HCT116 (cell line): ENCODE measurements at regions not wholly inside any gene's neighbourhood (a gene's known extent, or its start where the extent isn't known, plus 50 kb on each side); places are given as distances from the start of the nearest gene placed in this dataset.

Source experiments
- ATAC-seq: fragments of 200-7000 bp; cut with Tn5 transposase; 2 replicates; pipeline ENCODE4 v1.9.1; 2020; ENCODE audit warnings: mild to moderate bottlenecking, moderate library complexity
- BruUV-seq: library from RNA; stranded (reverse); fragments of 400-500 nt; replicated peaks from 2 replicates; lab custom pipeline; 2021; lab: Mats Ljungman, UMichigan
- CTCF ChIA-PET: fragments of 300-600 bp; sonication (Branson Sonifier 250); formaldehyde crosslinking; loops from one replicate; lab custom pipeline; 2021; ENCODE audit warnings: antibody characterized with exemption; lab: Charles Lee
- POLR2A ChIA-PET: fragments of 300-600, 350-600 bp; sonication (Branson Sonifier 250); formaldehyde crosslinking; loops from one replicate; lab custom pipeline; 2021; ENCODE audit warnings: antibody characterized with exemption; lab: Charles Lee
- RAD21 ChIA-PET, 2 experiments: fragments of 300-600 bp; sonication (Branson Sonifier 250); formaldehyde crosslinking; loops; one replicate each; lab custom pipeline; 2023; ENCODE audit warnings: low total read pairs in 2 of 2; ENCODE audit not compliant: uncharacterized antibody in 2 of 2, unreplicated experiment in 2 of 2, low non-redundant PET in 1 of 2; lab: Charles Lee
- DNase-seq: peaks from one replicate; pipeline ENCODE4 v3.0.0-alpha.2; 2010; ENCODE audit warnings: low read depth, low spot score
- H2AFZ ChIP-seq: fragments of 200-600 bp; shearing (Covaris generic), sonication (generic); 2 replicates; pipeline ENCODE4 v1.6.1; 2017; ENCODE audit warnings: low read depth, mixed run types, mixed read lengths, antibody characterized with exemption, low read length; ENCODE audit not compliant: poor library complexity, severe bottlenecking
- H3K27ac ChIP-seq: 2 replicates; pipeline ENCODE4 v1.5.1; 2012; ENCODE audit warnings: low read depth, low read length
- H3K27me3 ChIP-seq: fragments of 200-600 bp; sonication (generic); 2 replicates; pipeline ENCODE4 v1.6.1; 2016; ENCODE audit warnings: mixed run types, low read length, mixed read lengths; ENCODE audit not compliant: insufficient read depth
- H3K36me3 ChIP-seq, 2 experiments: fragments of 200-500 bp in 1 of 2; fragments of 200-600 bp in 1 of 2; sonication (Bioruptor generic) in 1 of 2; sonication (generic) in 1 of 2; 2 replicates each; pipeline versions ENCODE4 v1.5.1 to v1.6.1; 2014 to 2016; ENCODE audit warnings: low read length in 2 of 2, inconsistent platforms in 1 of 2, mixed read lengths in 1 of 2, mixed run types in 1 of 2; ENCODE audit not compliant: insufficient read depth in 2 of 2, control insufficient read depth in 1 of 2
- H3K4me1 ChIP-seq, 2 experiments: fragments of 200-600 bp in 1 of 2; sonication (generic) in 1 of 2; 2 replicates each; pipeline versions ENCODE4 v1.5.1 to v1.6.1; 2012 to 2017; ENCODE audit warnings: low read length in 2 of 2, inconsistent platforms in 1 of 2, mild to moderate bottlenecking in 1 of 2, mixed read lengths in 1 of 2, mixed run types in 1 of 2, moderate library complexity in 1 of 2; ENCODE audit not compliant: insufficient read depth in 2 of 2, control insufficient read depth in 1 of 2
- H3K4me2 ChIP-seq: fragments of 200-600 bp; sonication (generic); 2 replicates; pipeline ENCODE4 v1.6.1; 2017; ENCODE audit warnings: mixed run types, low read length, mixed read lengths
- H3K4me3 ChIP-seq, 2 experiments: fragments of 200-600 bp in 1 of 2; sonication (generic) in 1 of 2; replicated peaks in 1 of 2; 2 replicates each; pipeline ENCODE4 v1.5.1; 2011 to 2016; ENCODE audit warnings: low read length in 2 of 2, control low read depth in 1 of 2, low read depth in 1 of 2, mild to moderate bottlenecking in 1 of 2, mixed read lengths in 1 of 2, mixed run types in 1 of 2
- H3K79me2 ChIP-seq: fragments of 200-600 bp; sonication (generic); 2 replicates; pipeline ENCODE4 v1.6.1; 2017; ENCODE audit warnings: mild to moderate bottlenecking, mixed run types, low read length, moderate library complexity, mixed read lengths; ENCODE audit not compliant: insufficient read depth
- H3K9ac ChIP-seq: fragments of 200-600 bp; sonication (generic); 2 replicates; pipeline ENCODE4 v1.6.1; 2016; ENCODE audit warnings: low read length, mixed read lengths
- H3K9me2 ChIP-seq: fragments of 200-600 bp; sonication (generic), shearing (Covaris generic); 2 replicates; pipeline ENCODE4 v1.6.1; 2017; ENCODE audit warnings: mixed run types, mild to moderate bottlenecking, moderate library complexity; ENCODE audit not compliant: insufficient read depth
- H3K9me3 ChIP-seq, 2 experiments: fragments of 200-500 bp in 1 of 2; fragments of 200-600 bp in 1 of 2; sonication (Bioruptor generic) in 1 of 2; sonication (generic) in 1 of 2; 2 replicates each; pipeline ENCODE4 v1.6.1; 2014 to 2017; ENCODE audit warnings: low read length in 2 of 2, mixed read lengths in 2 of 2, inconsistent platforms in 1 of 2, low read depth in 1 of 2, mild to moderate bottlenecking in 1 of 2, mixed run types in 1 of 2, moderate library complexity in 1 of 2; ENCODE audit not compliant: control insufficient read depth in 1 of 2, insufficient read depth in 1 of 2
- H4K20me1 ChIP-seq: fragments of 200-600 bp; sonication (generic), shearing (Covaris generic); 2 replicates; pipeline ENCODE4 v1.6.1; 2017; ENCODE audit warnings: mixed run types, mild to moderate bottlenecking, moderate library complexity; ENCODE audit not compliant: insufficient read depth
- CBX3 ChIP-seq: IDR thresholded peaks from 2 replicates; pipeline ENCODE4 v1.6.1; 2012; ENCODE audit warnings: low read depth
- CEBPB ChIP-seq: IDR thresholded peaks from 2 replicates; pipeline ENCODE4 v1.6.1; 2012; ENCODE audit warnings: low read depth
- EGR1 ChIP-seq: IDR thresholded peaks from 2 replicates; pipeline ENCODE4 v1.6.1; 2012; ENCODE audit warnings: low read depth
- ELF1 ChIP-seq: IDR thresholded peaks from 2 replicates; pipeline ENCODE4 v1.6.1; 2012; ENCODE audit warnings: low read depth, borderline replicate concordance
- EZH2 ChIP-seq: fragments of 200-600 bp; sonication (generic); IDR thresholded peaks from 2 replicates; pipeline ENCODE4 v1.6.1; 2017; ENCODE audit warnings: antibody characterized with exemption, mixed run types
- EZH2phosphoT487 ChIP-seq: fragments of 200-600 bp; IDR thresholded peaks from 2 replicates; pipeline ENCODE4 v1.6.1; 2018; ENCODE audit warnings: antibody characterized with exemption, borderline replicate concordance
- JUND ChIP-seq: IDR thresholded peaks from 2 replicates; pipeline ENCODE4 v1.6.1; 2012
- POLR2A ChIP-seq: IDR thresholded peaks from 2 replicates; pipeline ENCODE4 v1.7.0; 2011; ENCODE audit warnings: borderline replicate concordance; ENCODE audit not compliant: insufficient read depth, insufficient read length; ENCODE audit errors: extremely low read depth
- RAD21 ChIP-seq: IDR thresholded peaks from 2 replicates; pipeline ENCODE4 v1.6.1; 2012; ENCODE audit warnings: low read depth, mild to moderate bottlenecking
- SIN3A ChIP-seq: IDR thresholded peaks from 2 replicates; pipeline ENCODE4 v1.6.1; 2012; ENCODE audit warnings: low read depth
- SP1 ChIP-seq: IDR thresholded peaks from 2 replicates; pipeline ENCODE4 v1.6.1; 2012; ENCODE audit warnings: low read depth
- SRF ChIP-seq: IDR thresholded peaks from 2 replicates; pipeline ENCODE4 v1.6.1; 2012; ENCODE audit warnings: low read depth
- TCF7L2 ChIP-seq: IDR thresholded peaks from 2 replicates; pipeline ENCODE4 v1.7.0; 2011; ENCODE audit warnings: borderline replicate concordance, inconsistent platforms; ENCODE audit not compliant: insufficient read depth, insufficient read length; ENCODE audit errors: extremely low read depth
- YY1 ChIP-seq: IDR thresholded peaks from 2 replicates; pipeline ENCODE4 v1.6.1; 2011; ENCODE audit warnings: low read length, low read depth, moderate library complexity, mild to moderate bottlenecking; ENCODE audit not compliant: insufficient replicate concordance; ENCODE audit errors: extremely low read depth
- intact Hi-C: fragments of 100-400 bp; cut with micrococcal nuclease; formaldehyde crosslinking; loops from 2 replicates; pipeline ENCODE4 v1.10.0; 2022
- TF ChIP-seq, protein P1 (sequence below): IDR thresholded peaks from 2 replicates; pipeline ENCODE4 v1.6.1; 2012
- TF ChIP-seq, protein P2 (sequence below): IDR thresholded peaks from 2 replicates; pipeline ENCODE4 v1.6.1; 2012
- TF ChIP-seq, protein P3 (sequence below): IDR thresholded peaks from 2 replicates; pipeline ENCODE4 v1.6.1; 2011; ENCODE audit warnings: mild to moderate bottlenecking, low read length, moderate library complexity; ENCODE audit not compliant: insufficient replicate concordance; ENCODE audit errors: extremely low read depth
- TF ChIP-seq, protein P4 (sequence below), 3 experiments: fragments of 200-600 bp in 1 of 3; sonication (generic) in 1 of 3; IDR thresholded peaks in 2 of 3; conservative IDR thresholded peaks in 1 of 3; 2 replicates each; pipeline ENCODE4 v1.5.1; 2012 to 2017; ENCODE audit warnings: low read depth in 2 of 3, low read length in 2 of 3, antibody characterized with exemption in 1 of 3, borderline replicate concordance in 1 of 3, control low read depth in 1 of 3, mild to moderate bottlenecking in 1 of 3, mixed read lengths in 1 of 3, mixed run types in 1 of 3, moderate library complexity in 1 of 3; ENCODE audit not compliant: insufficient read depth in 1 of 3
- TF ChIP-seq, protein P5 (sequence below): IDR thresholded peaks from 2 replicates; pipeline ENCODE4 v1.6.1; 2012; ENCODE audit warnings: low read depth

DNA sequence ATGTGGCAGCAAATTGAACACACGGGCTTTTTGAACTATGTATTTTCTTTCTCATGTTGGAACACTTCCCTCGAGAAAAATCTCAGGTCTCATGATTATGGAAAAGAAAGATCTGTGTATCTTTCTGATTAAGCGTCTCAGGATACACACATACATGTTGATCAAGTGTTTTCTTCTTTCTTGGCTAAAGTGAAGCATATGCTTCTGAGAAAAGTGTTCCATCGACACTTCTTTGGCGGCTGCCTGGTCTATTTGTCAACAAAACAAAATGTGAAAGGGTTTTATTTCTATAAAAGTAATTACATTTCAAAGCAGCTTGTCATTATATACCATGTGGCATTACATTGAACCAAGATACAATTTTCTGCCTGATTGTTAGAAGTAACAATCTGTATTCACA lies 157.5 kb downstream of the DLEU7 start (continued):
- TF ChIP-seq, protein P1, sequence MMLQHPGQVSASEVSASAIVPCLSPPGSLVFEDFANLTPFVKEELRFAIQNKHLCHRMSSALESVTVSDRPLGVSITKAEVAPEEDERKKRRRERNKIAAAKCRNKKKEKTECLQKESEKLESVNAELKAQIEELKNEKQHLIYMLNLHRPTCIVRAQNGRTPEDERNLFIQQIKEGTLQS = no peak

DNA sequence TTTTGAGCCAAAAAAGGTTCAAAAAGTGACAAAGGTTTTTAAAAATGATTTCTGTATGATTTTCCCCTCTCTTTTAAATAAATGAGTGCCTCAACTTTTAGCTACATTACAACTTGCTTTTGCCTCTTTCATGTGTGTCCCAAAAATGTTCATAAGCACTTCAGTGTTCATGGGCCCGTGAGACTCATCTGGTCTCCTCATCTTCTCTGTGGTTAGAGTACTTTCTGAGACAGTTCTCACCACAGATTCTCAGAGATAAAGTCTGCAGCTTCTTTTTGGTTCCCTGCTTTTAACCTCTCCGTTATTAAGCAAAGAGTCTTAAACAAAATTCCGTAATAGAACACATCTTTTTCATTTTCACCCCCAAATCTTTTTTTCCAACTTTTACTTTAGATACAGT lies 156.9 kb downstream of the DLEU7 start:
- RAD21 ChIA-PET = no interaction called here
- Histone ChIP-seq H3K4me2 (no peak overlapping the region), H3K27ac (no peak overlapping the region), H2AFZ (no peak overlapping the region), H3K4me3 (no peak overlapping the region)
- no peak for DNase-seq
- no TSS peak for BruUV-seq
- no peak for TF ChIP-seq POLR2A
- no peak for TF ChIP-seq YY1
- no peak for TF ChIP-seq RAD21
- TF ChIP-seq CBX3 = no peak
- no peak for TF ChIP-seq SIN3A
- TF ChIP-seq SRF = no peak
- TF ChIP-seq EGR1 = no peak
- TF ChIP-seq TCF7L2 = no peak
- no peak for TF ChIP-seq EZH2
- TF ChIP-seq, protein P2, sequence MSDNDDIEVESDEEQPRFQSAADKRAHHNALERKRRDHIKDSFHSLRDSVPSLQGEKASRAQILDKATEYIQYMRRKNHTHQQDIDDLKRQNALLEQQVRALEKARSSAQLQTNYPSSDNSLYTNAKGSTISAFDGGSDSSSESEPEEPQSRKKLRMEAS = no peak
- no peak for TF ChIP-seq JUND
- TF ChIP-seq, protein P3, sequence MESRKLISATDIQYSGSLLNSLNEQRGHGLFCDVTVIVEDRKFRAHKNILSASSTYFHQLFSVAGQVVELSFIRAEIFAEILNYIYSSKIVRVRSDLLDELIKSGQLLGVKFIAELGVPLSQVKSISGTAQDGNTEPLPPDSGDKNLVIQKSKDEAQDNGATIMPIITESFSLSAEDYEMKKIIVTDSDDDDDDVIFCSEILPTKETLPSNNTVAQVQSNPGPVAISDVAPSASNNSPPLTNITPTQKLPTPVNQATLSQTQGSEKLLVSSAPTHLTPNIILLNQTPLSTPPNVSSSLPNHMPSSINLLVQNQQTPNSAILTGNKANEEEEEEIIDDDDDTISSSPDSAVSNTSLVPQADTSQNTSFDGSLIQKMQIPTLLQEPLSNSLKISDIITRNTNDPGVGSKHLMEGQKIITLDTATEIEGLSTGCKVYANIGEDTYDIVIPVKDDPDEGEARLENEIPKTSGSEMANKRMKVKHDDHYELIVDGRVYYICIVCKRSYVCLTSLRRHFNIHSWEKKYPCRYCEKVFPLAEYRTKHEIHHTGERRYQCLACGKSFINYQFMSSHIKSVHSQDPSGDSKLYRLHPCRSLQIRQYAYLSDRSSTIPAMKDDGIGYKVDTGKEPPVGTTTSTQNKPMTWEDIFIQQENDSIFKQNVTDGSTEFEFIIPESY = no peak
- TF ChIP-seq EZH2phosphoT487 = no peak
- TF ChIP-seq, protein P4, sequence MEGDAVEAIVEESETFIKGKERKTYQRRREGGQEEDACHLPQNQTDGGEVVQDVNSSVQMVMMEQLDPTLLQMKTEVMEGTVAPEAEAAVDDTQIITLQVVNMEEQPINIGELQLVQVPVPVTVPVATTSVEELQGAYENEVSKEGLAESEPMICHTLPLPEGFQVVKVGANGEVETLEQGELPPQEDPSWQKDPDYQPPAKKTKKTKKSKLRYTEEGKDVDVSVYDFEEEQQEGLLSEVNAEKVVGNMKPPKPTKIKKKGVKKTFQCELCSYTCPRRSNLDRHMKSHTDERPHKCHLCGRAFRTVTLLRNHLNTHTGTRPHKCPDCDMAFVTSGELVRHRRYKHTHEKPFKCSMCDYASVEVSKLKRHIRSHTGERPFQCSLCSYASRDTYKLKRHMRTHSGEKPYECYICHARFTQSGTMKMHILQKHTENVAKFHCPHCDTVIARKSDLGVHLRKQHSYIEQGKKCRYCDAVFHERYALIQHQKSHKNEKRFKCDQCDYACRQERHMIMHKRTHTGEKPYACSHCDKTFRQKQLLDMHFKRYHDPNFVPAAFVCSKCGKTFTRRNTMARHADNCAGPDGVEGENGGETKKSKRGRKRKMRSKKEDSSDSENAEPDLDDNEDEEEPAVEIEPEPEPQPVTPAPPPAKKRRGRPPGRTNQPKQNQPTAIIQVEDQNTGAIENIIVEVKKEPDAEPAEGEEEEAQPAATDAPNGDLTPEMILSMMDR (IDR thresholded peaks at IDR 0.05 in 2 of 3, conservative IDR thresholded peaks at IDR 0.05 in 1 of 3; ENCODE audit: borderline replicate concordance in 1 of 3, insufficient read depth in 1 of 3, low read depth in 2 of 3, low read length in 2 of 3) = no peak
- TF ChIP-seq ELF1 = no peak
- TF ChIP-seq SP1 = no peak
- no peak for TF ChIP-seq CEBPB
- TF ChIP-seq, protein P5, sequence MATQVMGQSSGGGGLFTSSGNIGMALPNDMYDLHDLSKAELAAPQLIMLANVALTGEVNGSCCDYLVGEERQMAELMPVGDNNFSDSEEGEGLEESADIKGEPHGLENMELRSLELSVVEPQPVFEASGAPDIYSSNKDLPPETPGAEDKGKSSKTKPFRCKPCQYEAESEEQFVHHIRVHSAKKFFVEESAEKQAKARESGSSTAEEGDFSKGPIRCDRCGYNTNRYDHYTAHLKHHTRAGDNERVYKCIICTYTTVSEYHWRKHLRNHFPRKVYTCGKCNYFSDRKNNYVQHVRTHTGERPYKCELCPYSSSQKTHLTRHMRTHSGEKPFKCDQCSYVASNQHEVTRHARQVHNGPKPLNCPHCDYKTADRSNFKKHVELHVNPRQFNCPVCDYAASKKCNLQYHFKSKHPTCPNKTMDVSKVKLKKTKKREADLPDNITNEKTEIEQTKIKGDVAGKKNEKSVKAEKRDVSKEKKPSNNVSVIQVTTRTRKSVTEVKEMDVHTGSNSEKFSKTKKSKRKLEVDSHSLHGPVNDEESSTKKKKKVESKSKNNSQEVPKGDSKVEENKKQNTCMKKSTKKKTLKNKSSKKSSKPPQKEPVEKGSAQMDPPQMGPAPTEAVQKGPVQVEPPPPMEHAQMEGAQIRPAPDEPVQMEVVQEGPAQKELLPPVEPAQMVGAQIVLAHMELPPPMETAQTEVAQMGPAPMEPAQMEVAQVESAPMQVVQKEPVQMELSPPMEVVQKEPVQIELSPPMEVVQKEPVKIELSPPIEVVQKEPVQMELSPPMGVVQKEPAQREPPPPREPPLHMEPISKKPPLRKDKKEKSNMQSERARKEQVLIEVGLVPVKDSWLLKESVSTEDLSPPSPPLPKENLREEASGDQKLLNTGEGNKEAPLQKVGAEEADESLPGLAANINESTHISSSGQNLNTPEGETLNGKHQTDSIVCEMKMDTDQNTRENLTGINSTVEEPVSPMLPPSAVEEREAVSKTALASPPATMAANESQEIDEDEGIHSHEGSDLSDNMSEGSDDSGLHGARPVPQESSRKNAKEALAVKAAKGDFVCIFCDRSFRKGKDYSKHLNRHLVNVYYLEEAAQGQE = no peak
- TF ChIP-seq, all 23 proteins: peak for 0
- Histone ChIP-seq H3K4me1 (no peaks in the 10 kb centered on the region), H3K36me3 (no peaks in the 10 kb centered on the region), H3K27me3 (no peaks in the 10 kb centered on the region), H3K9me3 (no peaks in the 10 kb centered on the region), H4K20me1 (no peaks in the 10 kb centered on the region), H3K9ac (no peak overlapping the region), H3K9me2 (no peaks in the 10 kb centered on the region), H3K79me2 (no peaks in the 10 kb centered on the region)
- no peak for ATAC-seq
- POLR2A ChIA-PET = no interaction called here
- CTCF ChIA-PET = no interaction called here
- intact Hi-C loops = no loop called here
